ENCODE measurements at regions not wholly inside any gene's neighbourhood (a gene's known extent, or its start where the extent isn't known, plus 50 kb on each side); places are given as distances from the start of the nearest gene placed in this dataset.
"Not testable (repeated sequence)": the region's sequence is repeated elsewhere in the genome, so short reads cannot be mapped to it uniquely, and the experiment has no call there.

GRCh38 chr6:170036367-170036766 lies 254.5 kb downstream of the DLL1 start:
- intact Hi-C loops (cut with micrococcal nuclease) = not testable (repeated sequence)

GRCh38 chr6:170035901-170036304 lies 255.0 kb downstream of the DLL1 start:
- intact Hi-C loops (cut with micrococcal nuclease) = no loop called here

GRCh38 chr6:170035044-170035443 lies 255.8 kb downstream of the DLL1 start:
- intact Hi-C loops (cut with micrococcal nuclease) = no loop called here

- intact Hi-C loops (cut with micrococcal nuclease) = no loop called here
Observed at GRCh38 chr6:170034294-170034693, 256.6 kb downstream of the DLL1 start.

- intact Hi-C loops (cut with micrococcal nuclease) = no loop called here
Observed at GRCh38 chr6:170033666-170034065, 257.2 kb downstream of the DLL1 start.

GRCh38 chr6:170032706-170033309 lies 258.1 kb downstream of the DLL1 start:
- intact Hi-C loops (cut with micrococcal nuclease) = no loop called here

GRCh38 chr6:170032197-170032596 lies 258.7 kb downstream of the DLL1 start:
- intact Hi-C loops (cut with micrococcal nuclease) = no loop called here

- intact Hi-C loops (cut with micrococcal nuclease) = no loop called here
Observed at GRCh38 chr6:170031684-170032121, 259.2 kb downstream of the DLL1 start.

GRCh38 chr6:170030821-170031471 lies 259.9 kb downstream of the DLL1 start:
- intact Hi-C loops (cut with micrococcal nuclease) = no loop called here

GRCh38 chr6:170030284-170030815 lies 260.5 kb downstream of the DLL1 start:
- intact Hi-C loops (cut with micrococcal nuclease) = no loop called here

GRCh38 chr6:170029416-170030283 lies 261.2 kb downstream of the DLL1 start:
- intact Hi-C loops (cut with micrococcal nuclease) = no loop called here

- intact Hi-C loops (cut with micrococcal nuclease) = no loop called here
Observed at GRCh38 chr6:170028629-170029345, 262.1 kb downstream of the DLL1 start.

GRCh38 chr6:170027647-170028043 lies 263.2 kb downstream of the DLL1 start:
- intact Hi-C loops (cut with micrococcal nuclease) = no loop called here

GRCh38 chr6:170026751-170027646 lies 263.9 kb downstream of the DLL1 start:
- intact Hi-C loops (cut with micrococcal nuclease) = no loop called here

- intact Hi-C loops (cut with micrococcal nuclease) = no loop called here
Observed at GRCh38 chr6:170025935-170026750, 264.7 kb downstream of the DLL1 start.

GRCh38 chr6:170025341-170025911 lies 265.5 kb downstream of the DLL1 start:
- intact Hi-C loops (cut with micrococcal nuclease) = no loop called here

GRCh38 chr6:170024940-170025339 lies 265.9 kb downstream of the DLL1 start:
- intact Hi-C loops (cut with micrococcal nuclease) = no loop called here

GRCh38 chr6:170023620-170024521 lies 267.0 kb downstream of the DLL1 start:
- intact Hi-C loops (cut with micrococcal nuclease) = no loop called here
